Naive B cell (primary cell): ENCODE measurements at regions not wholly inside any gene's neighbourhood (a gene's known extent, or its start where the extent isn't known, plus 50 kb on each side); places are given as distances from the start of the nearest gene placed in this dataset.
A peak's percentile ranks its signal among the peaks of the same experiment; 100 is the strongest.
"Not testable (repeated sequence)": the region's sequence is repeated elsewhere in the genome, so short reads cannot be mapped to it uniquely, and the experiment has no call there.

Experiments
- ATAC-seq, 2 donors: fragments of 150-1000 bp; cut with Tn5 transposase; 2 replicates each; pipeline ENCODE4 v1.10.0; 2021; ENCODE audit warnings: low read depth in 2 of 2, mild to moderate bottlenecking in 2 of 2, moderate library complexity in 2 of 2
- DNase-seq: peaks from one replicate; pipeline ENCODE4 v3.0.0; 2022
- H3K27ac Mint-ChIP-seq, 6 donors: one replicate each; pipeline ENCODE4 v1.8.0; 2020 to 2022; ENCODE audit warnings: mild to moderate bottlenecking in 6 of 6, mixed read lengths in 6 of 6, moderate library complexity in 5 of 6, inconsistent platforms in 2 of 6
- H3K27me3 Mint-ChIP-seq, 3 donors: one replicate each; pipeline ENCODE4 v1.8.0; 2021 to 2022; ENCODE audit warnings: mixed read lengths in 3 of 3, mild to moderate bottlenecking in 1 of 3
- H3K36me3 Mint-ChIP-seq, 2 donors: one replicate each; pipeline ENCODE4 v1.8.0; 2020 to 2022; ENCODE audit warnings: mixed read lengths in 2 of 2, inconsistent platforms in 1 of 2, mild to moderate bottlenecking in 1 of 2
- H3K4me1 Mint-ChIP-seq, 3 donors: one replicate each; pipeline ENCODE4 v1.8.0; 2020 to 2022; ENCODE audit warnings: mixed read lengths in 3 of 3, inconsistent platforms in 1 of 3, mild to moderate bottlenecking in 1 of 3, moderate library complexity in 1 of 3
- H3K4me3 Mint-ChIP-seq, 8 donors: one replicate each; pipeline ENCODE4 v1.8.0; 2020 to 2022; ENCODE audit warnings: mild to moderate bottlenecking in 8 of 8, mixed read lengths in 8 of 8, moderate library complexity in 8 of 8, inconsistent platforms in 2 of 8
- H3K9me3 Mint-ChIP-seq, 7 donors: one replicate each; pipeline ENCODE4 v1.8.0; 2020 to 2022; ENCODE audit warnings: mixed read lengths in 7 of 7, mild to moderate bottlenecking in 5 of 7, inconsistent platforms in 2 of 7, moderate library complexity in 1 of 7

- peaks cover 0 to 4% (median 0%) of the 10 kb centered on the region in 3 donors for H3K4me1 Mint-ChIP-seq
- ATAC-seq, result no peak
- no peak overlapping the region for H3K4me3 Mint-ChIP-seq
- H3K27ac Mint-ChIP-seq, result no peak overlapping the region
- H3K27me3 Mint-ChIP-seq, result no peaks in the 10 kb centered on the region
- no peaks in the 10 kb centered on the region for H3K36me3 Mint-ChIP-seq
- no peak for DNase-seq
- H3K9me3 Mint-ChIP-seq, result peaks cover 0 to 8% (median 0%) of the 10 kb centered on the region in 7 donors
Observed at GRCh38 chr1:187070076-187070475, 241.3 kb downstream of the PLA2G4A start.

DNA sequence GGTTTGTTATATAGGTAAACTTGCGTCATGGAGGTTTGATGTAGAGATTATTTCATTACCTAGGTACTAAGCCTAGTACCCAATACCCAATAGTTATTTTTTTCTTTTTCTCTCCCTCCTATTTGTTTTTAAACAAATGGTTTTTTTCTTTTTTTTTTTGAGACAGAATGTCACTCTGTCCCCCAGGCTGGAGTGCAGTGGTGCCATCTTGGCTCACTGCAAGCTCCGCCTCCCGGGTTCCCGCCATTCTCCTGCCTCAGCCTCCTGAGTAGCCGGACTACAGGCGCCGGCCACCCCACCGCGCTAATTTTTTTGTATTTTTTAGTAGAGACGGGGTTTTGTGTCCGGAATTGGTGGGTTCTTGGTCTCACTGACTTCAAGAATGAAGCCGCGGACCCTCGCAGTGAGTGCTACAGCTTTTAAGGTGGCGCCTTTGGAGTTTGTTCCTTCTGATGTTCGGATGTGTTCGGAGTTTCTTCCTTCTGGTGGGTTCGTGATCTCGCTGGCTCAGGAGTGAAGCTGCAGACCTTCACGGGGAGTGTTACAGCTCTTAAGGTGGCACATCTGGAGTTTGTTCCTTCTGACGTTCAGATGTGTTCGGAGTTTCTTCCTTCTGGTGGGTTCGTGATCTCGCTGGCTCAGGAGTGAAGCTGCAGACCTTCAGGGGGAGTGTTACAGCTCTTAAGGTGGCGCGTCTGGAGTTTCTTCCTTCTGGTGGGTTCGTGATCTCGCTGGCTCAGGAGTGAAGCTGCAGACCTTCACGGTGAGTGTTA is 243.7 kb downstream of the PLA2G4A start:
- H3K9me3 Mint-ChIP-seq, H3K27me3 Mint-ChIP-seq, DNase-seq, H3K4me1 Mint-ChIP-seq, H3K36me3 Mint-ChIP-seq: not testable (repeated sequence)
- H3K27ac Mint-ChIP-seq, result peak overlapping the region in 2 of 6 donors; percentile 72 to 84
- ATAC-seq, result peak; percentile 40 to 55
- H3K4me3 Mint-ChIP-seq, result peak overlapping the region; percentile 80 to 95 (median 92)

- not testable (repeated sequence) for ATAC-seq, H3K4me1 Mint-ChIP-seq, H3K36me3 Mint-ChIP-seq, H3K27me3 Mint-ChIP-seq, H3K9me3 Mint-ChIP-seq, DNase-seq
- Mint-ChIP-seq H3K4me3 (peak overlapping the region; percentile 80 to 95 (median 92)), H3K27ac (peak overlapping the region in 2 of 6 donors; percentile 72 to 84)
Observed at GRCh38 chr1:187073035-187073560, 244.3 kb downstream of the PLA2G4A start.

- DNase-seq, H3K27me3 Mint-ChIP-seq, H3K9me3 Mint-ChIP-seq, H3K4me1 Mint-ChIP-seq, ATAC-seq, H3K36me3 Mint-ChIP-seq: not testable (repeated sequence)
- H3K27ac Mint-ChIP-seq, result peak overlapping the region in 1 of 6 donors; percentile 67
- H3K4me3 Mint-ChIP-seq, result peak overlapping the region in 2 of 8 donors; percentile 80 to 93
Observed at GRCh38 chr1:187073634-187074245, 245.0 kb downstream of the PLA2G4A start.

- Mint-ChIP-seq H3K27me3 (no peaks in the 10 kb centered on the region), H3K9me3 (peaks cover 0 to 8% (median 0%) of the 10 kb centered on the region in 7 donors), H3K4me1 (peaks cover 0 to 4% (median 0%) of the 10 kb centered on the region in 3 donors), H3K36me3 (no peaks in the 10 kb centered on the region), H3K27ac (no peak overlapping the region), H3K4me3 (peak overlapping the region in 2 of 8 donors; percentile 8 to 51)
- ATAC-seq (no peak), DNase-seq (no peak)
Observed at GRCh38 chr1:187074445-187075048, 245.8 kb downstream of the PLA2G4A start.

- no peak for ATAC-seq
- Mint-ChIP-seq H3K27ac (no peak overlapping the region), H3K9me3 (peaks cover 0 to 8% (median 0%) of the 10 kb centered on the region in 7 donors), H3K4me1 (peaks cover 0 to 4% (median 0%) of the 10 kb centered on the region in 3 donors), H3K4me3 (no peak overlapping the region), H3K27me3 (no peaks in the 10 kb centered on the region), H3K36me3 (no peaks in the 10 kb centered on the region)
- no peak for DNase-seq
Observed at GRCh38 chr1:187076922-187077321, 248.2 kb downstream of the PLA2G4A start.

DNA sequence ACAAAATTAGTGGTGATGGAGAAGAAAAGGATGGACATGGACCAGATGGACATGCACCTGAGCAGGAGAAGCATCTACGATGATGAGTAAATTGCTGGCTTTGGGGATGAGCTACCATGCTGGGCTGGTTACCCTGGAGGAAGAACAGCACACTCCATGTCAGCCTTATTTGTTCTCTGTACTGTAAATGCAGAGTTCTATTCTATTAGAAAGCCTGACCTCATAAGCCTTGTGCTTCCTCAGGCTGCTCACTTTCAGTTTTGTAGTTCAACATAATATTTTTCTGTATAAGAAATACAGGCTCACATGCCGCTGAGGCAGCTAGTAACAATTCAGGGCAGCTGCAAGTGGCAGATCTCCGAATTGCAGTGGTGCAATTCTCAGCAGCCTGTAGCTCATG is 249.6 kb downstream of the PLA2G4A start:
- no peak overlapping the region for H3K27ac Mint-ChIP-seq

DNA sequence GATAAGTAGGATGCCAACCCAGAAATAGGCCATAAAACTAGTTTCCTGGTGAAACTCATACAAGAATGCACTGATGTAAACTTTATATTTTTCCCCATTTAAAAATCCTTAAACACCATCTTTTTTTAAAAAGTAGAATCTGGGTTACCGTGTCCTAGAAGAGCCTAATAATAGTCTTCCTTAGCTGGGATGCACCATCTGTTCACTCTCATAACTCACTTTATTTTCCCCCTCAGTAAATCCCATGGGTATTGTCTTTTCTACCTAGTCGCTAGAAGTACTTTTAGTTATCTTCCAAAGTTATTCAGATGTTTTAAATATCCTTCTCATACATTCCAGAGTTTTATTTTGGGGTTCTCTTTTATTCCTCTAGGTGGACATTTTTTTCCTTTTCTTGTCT is 250.2 kb downstream of the PLA2G4A start:
- DNase-seq (no peak), ATAC-seq (no peak)
- H3K4me3 Mint-ChIP-seq, result no peak overlapping the region

More for the DNA sequence above, 249.6 kb downstream of the PLA2G4A start:
- DNase-seq (no peak), ATAC-seq (no peak)
- H3K27me3 Mint-ChIP-seq, result no peaks in the 10 kb centered on the region
- H3K4me3 Mint-ChIP-seq, result no peak overlapping the region
- H3K36me3 Mint-ChIP-seq, result no peaks in the 10 kb centered on the region
- peaks cover 0 to 8% (median 0%) of the 10 kb centered on the region in 7 donors for H3K9me3 Mint-ChIP-seq
- peaks cover 0 to under 1% (median 0%) of the 10 kb centered on the region in 3 donors for H3K4me1 Mint-ChIP-seq

GRCh38 chr1:187079330-187079729 is 250.6 kb downstream of the PLA2G4A start:
- DNase-seq (no peak), ATAC-seq (no peak)
- H3K4me3 Mint-ChIP-seq, result no peak overlapping the region
- no peaks in the 10 kb centered on the region for H3K36me3 Mint-ChIP-seq
- H3K9me3 Mint-ChIP-seq, result peaks cover 0 to 8% (median 0%) of the 10 kb centered on the region in 7 donors
- H3K27me3 Mint-ChIP-seq, result no peaks in the 10 kb centered on the region
- H3K27ac Mint-ChIP-seq, result no peak overlapping the region
- no peaks in the 10 kb centered on the region for H3K4me1 Mint-ChIP-seq

More for the DNA sequence above, 250.2 kb downstream of the PLA2G4A start:
- no peaks in the 10 kb centered on the region for H3K27me3 Mint-ChIP-seq
- no peaks in the 10 kb centered on the region for H3K4me1 Mint-ChIP-seq
- H3K36me3 Mint-ChIP-seq, result no peaks in the 10 kb centered on the region
- peaks cover 0 to 8% (median 0%) of the 10 kb centered on the region in 7 donors for H3K9me3 Mint-ChIP-seq
- H3K27ac Mint-ChIP-seq, result no peak overlapping the region

DNA sequence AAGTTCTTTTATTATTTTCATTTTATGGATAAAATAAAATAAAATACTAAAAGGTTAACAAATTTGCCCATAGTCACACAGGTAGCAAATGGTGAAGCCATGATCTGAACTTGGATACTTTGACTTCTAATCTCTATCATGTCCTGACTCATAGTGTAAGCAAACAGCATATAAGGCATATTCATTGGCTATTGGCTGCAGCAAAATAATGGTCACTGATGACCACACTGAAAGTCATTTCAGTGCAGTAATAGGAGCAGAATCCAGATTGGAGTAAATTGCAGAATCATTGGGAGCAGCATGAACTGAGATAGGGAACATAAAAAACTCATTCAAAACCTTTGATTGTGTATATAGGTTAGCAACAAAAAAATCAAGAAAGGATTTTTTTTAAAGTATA is 262.9 kb downstream of the PLA2G4A start:
- Mint-ChIP-seq H3K9me3 (peaks cover 4 to 11% (median 8%) of the 10 kb centered on the region in 7 donors), H3K4me3 (no peak overlapping the region), H3K4me1 (no peaks in the 10 kb centered on the region), H3K27me3 (no peaks in the 10 kb centered on the region), H3K27ac (no peak overlapping the region), H3K36me3 (peaks cover 5 to 7% of the 10 kb centered on the region in 2 donors)
- DNase-seq, result no peak
- no peak for ATAC-seq

- DNase-seq, result no peak
- peaks cover 4 to 11% (median 8%) of the 10 kb centered on the region in 7 donors for H3K9me3 Mint-ChIP-seq
Observed at GRCh38 chr1:187092104-187092503, 263.4 kb downstream of the PLA2G4A start.

DNA sequence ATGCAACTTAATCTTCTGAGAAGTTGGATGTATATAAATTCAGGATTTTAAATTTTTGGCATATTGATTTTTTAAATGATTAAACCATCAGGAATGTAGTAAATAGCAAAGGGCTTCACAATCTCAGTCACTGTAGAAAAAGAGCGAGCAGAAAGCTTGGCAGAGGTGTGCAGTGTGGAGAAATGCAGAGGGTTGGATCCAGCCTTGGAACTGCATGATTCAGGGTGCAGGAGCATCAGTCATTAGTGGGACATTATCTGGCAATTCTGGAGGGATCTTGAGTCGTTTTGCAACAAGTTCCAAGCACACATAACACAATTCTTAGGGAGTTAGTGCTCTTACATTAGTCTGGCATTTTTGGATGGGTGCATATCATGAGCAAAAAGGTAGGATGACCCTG is 267.9 kb downstream of the PLA2G4A start:
- no peaks in the 10 kb centered on the region for H3K36me3 Mint-ChIP-seq
- no peak overlapping the region for H3K4me3 Mint-ChIP-seq
- peaks cover 0 to 9% (median 2%) of the 10 kb centered on the region in 7 donors for H3K9me3 Mint-ChIP-seq
- H3K4me1 Mint-ChIP-seq, result no peaks in the 10 kb centered on the region
- DNase-seq, result no peak
- H3K27ac Mint-ChIP-seq, result no peak overlapping the region
- no peak for ATAC-seq
- no peaks in the 10 kb centered on the region for H3K27me3 Mint-ChIP-seq

More at GRCh38 chr1:187092104-187092503, 263.4 kb downstream of the PLA2G4A start:
- no peak overlapping the region for H3K27ac Mint-ChIP-seq
- no peaks in the 10 kb centered on the region for H3K4me1 Mint-ChIP-seq
- no peak overlapping the region for H3K4me3 Mint-ChIP-seq
- no peak for ATAC-seq
- no peaks in the 10 kb centered on the region for H3K27me3 Mint-ChIP-seq
- peaks cover 5 to 7% of the 10 kb centered on the region in 2 donors for H3K36me3 Mint-ChIP-seq

DNA sequence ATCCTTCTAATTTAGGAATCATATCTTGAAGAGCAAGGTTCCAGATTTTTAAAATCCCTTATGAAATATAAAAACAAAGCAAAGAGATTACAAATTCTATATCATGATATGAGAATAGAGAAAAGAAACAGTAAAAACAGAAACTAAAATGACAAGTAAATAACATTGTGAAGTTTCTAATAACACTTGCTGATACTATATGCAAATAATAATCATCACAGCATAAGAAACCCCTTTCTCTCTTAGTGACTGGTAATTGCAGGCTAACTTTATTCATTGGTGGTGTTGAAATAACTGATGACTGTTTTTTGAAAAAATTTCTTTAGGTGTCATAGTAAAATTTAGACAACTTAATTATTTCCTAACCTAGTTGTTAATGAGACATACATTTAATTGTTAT is 281.6 kb downstream of the PLA2G4A start:
- Mint-ChIP-seq H3K36me3 (no peaks in the 10 kb centered on the region), H3K4me3 (no peak overlapping the region)
- ATAC-seq, result no peak

More for the DNA sequence above, 281.6 kb downstream of the PLA2G4A start:
- no peaks in the 10 kb centered on the region for H3K4me1 Mint-ChIP-seq
- DNase-seq, result no peak
- no peaks in the 10 kb centered on the region for H3K27me3 Mint-ChIP-seq
- no peak overlapping the region for H3K27ac Mint-ChIP-seq
- peaks cover 0 to 5% (median 0%) of the 10 kb centered on the region in 7 donors for H3K9me3 Mint-ChIP-seq
